Ishikawa (cell line): ENCODE measurements at regions not wholly inside any gene's neighbourhood (a gene's known extent, or its start where the extent isn't known, plus 50 kb on each side); places are given as distances from the start of the nearest gene placed in this dataset.

ENCODE experiments used
- CEBPB ChIP-seq: IDR thresholded peaks from 2 replicates; pipeline ENCODE4 v1.6.1; 2012
- CREB1 ChIP-seq: IDR thresholded peaks from 2 replicates; pipeline ENCODE4 v1.6.1; 2012; ENCODE audit warnings: low read depth
- EGR1 ChIP-seq: IDR thresholded peaks from 2 replicates; pipeline ENCODE4 v1.6.1; 2012
- EP300 ChIP-seq: IDR thresholded peaks from 2 replicates; pipeline ENCODE4 v1.6.1; 2012; ENCODE audit warnings: borderline replicate concordance
- FOXM1 ChIP-seq: IDR thresholded peaks from 2 replicates; pipeline ENCODE4 v1.6.1; 2012; ENCODE audit warnings: low read depth, borderline replicate concordance
- NFIC ChIP-seq: IDR thresholded peaks from 2 replicates; pipeline ENCODE4 v1.6.1; 2012
- RAD21 ChIP-seq: IDR thresholded peaks from 2 replicates; pipeline ENCODE4 v1.6.1; 2012; ENCODE audit warnings: low read depth
- TAF1 ChIP-seq: IDR thresholded peaks from 2 replicates; pipeline ENCODE4 v1.6.1; 2012; ENCODE audit warnings: low read depth, mild to moderate bottlenecking
- TCF12 ChIP-seq: IDR thresholded peaks from 2 replicates; pipeline ENCODE4 v1.6.1; 2012; ENCODE audit warnings: low read depth
- TEAD4 ChIP-seq: IDR thresholded peaks from 2 replicates; pipeline ENCODE4 v1.6.1; 2012
- YY1 ChIP-seq: IDR thresholded peaks from 2 replicates; pipeline ENCODE4 v1.6.1; 2012; ENCODE audit warnings: low read depth
- ZBTB7A ChIP-seq: IDR thresholded peaks from 2 replicates; pipeline ENCODE4 v1.6.1; 2012; ENCODE audit warnings: low read depth
- TF ChIP-seq, protein P1 (sequence below): IDR thresholded peaks from 2 replicates; pipeline ENCODE4 v1.6.1; 2012; ENCODE audit warnings: low read depth, mild to moderate bottlenecking
- TF ChIP-seq, protein P2 (sequence below): IDR thresholded peaks from 2 replicates; pipeline ENCODE4 v1.6.1; 2012
- TF ChIP-seq, protein P3 (sequence below): IDR thresholded peaks from 2 replicates; pipeline ENCODE4 v1.6.1; 2012

DNA sequence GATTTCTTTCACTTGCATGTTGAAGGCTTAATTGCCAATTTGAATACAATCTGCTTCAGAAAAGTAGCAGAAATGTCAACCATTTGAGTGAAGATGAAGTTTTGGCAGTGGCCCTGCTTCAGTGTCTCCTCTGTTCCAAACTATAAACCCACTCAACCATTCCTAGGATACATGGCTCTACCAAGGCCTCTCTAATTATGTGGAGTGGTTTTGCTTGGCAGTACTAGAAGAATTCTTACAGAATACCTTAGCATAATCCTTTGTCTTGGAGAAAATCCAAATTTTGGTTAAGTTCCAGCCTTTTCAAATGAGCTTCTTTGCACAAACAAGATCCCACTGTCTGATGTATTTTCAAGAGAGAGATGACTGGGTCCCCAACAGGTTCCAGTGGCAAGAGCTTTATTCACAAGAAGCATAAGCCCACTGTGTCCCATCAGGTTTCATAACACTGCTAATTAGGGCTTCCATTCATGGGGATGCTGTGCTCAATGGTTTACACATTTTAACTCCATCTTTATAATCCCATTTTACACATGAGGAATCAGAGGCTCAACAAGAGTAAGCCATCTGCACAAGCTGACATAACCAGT lies 234.5 kb downstream of the IPO8 start:
- TF ChIP-seq TCF12 (no peak), TAF1 (no peak), ZBTB7A (no peak), TEAD4 (peak; percentile 44; the same call in 1 of the 2 replicates), CEBPB (no peak), CREB1 (no peak), EP300 (no peak), NFIC (peak; percentile 78), RAD21 (no peak), YY1 (no peak)
- TF ChIP-seq, protein P1, sequence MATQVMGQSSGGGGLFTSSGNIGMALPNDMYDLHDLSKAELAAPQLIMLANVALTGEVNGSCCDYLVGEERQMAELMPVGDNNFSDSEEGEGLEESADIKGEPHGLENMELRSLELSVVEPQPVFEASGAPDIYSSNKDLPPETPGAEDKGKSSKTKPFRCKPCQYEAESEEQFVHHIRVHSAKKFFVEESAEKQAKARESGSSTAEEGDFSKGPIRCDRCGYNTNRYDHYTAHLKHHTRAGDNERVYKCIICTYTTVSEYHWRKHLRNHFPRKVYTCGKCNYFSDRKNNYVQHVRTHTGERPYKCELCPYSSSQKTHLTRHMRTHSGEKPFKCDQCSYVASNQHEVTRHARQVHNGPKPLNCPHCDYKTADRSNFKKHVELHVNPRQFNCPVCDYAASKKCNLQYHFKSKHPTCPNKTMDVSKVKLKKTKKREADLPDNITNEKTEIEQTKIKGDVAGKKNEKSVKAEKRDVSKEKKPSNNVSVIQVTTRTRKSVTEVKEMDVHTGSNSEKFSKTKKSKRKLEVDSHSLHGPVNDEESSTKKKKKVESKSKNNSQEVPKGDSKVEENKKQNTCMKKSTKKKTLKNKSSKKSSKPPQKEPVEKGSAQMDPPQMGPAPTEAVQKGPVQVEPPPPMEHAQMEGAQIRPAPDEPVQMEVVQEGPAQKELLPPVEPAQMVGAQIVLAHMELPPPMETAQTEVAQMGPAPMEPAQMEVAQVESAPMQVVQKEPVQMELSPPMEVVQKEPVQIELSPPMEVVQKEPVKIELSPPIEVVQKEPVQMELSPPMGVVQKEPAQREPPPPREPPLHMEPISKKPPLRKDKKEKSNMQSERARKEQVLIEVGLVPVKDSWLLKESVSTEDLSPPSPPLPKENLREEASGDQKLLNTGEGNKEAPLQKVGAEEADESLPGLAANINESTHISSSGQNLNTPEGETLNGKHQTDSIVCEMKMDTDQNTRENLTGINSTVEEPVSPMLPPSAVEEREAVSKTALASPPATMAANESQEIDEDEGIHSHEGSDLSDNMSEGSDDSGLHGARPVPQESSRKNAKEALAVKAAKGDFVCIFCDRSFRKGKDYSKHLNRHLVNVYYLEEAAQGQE, result no peak

DNA sequence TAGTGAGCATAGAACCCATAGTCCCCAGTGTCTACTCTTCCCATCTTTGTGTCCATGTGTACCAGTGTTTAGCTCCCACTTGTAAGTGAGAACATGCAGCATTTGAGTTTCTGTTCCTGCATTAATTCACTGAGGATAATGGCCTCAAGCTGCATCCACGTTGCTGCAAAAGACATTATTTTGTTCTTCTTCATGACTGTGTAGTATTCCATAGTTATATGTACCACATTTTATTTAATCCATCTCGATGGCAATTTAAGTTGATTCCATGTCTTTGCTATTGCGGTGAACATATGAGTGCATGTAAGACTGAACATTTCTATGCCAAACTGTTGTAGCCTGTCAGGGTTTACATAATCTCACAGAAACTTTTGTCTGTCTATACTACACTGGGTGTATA lies 237.2 kb downstream of the IPO8 start:
- TF ChIP-seq, protein P1, result no peak
- no peak for TF ChIP-seq FOXM1

DNA sequence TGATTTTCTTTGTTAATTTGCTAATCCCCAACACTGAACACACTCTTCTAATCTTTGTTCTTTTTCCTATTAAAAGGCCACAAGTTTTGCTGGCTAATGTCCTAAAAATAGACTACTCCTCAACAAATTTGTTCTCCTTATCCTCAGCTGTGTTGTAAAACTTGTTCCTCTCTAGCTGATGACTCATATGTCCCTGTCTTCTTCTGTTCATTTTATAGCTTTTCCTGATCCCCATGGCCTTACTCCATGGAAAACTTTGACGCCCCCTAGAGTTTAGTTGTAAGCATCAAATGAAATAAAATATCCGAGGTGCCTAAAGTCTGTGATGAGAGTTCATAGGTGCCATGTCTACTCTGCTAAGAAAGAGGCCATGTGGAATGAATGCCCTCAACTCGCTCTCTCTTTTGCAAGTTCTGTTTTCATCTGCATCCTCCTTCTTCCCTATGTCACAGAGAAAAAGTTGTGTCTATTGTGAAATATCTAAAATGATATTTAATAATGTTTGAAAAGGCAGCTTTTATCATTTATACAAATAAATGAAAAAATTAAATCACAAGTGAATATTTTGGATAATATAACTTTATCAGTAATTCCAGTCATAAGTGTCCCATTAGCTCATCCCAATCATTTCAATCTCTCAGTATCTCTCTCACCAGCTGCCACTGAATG lies 237.9 kb downstream of the IPO8 start:
- TF ChIP-seq, protein P1, result no peak
- TF ChIP-seq TEAD4, result no peak
- TF ChIP-seq EP300, result no peak
- peak; percentile 64 for TF ChIP-seq RAD21

DNA sequence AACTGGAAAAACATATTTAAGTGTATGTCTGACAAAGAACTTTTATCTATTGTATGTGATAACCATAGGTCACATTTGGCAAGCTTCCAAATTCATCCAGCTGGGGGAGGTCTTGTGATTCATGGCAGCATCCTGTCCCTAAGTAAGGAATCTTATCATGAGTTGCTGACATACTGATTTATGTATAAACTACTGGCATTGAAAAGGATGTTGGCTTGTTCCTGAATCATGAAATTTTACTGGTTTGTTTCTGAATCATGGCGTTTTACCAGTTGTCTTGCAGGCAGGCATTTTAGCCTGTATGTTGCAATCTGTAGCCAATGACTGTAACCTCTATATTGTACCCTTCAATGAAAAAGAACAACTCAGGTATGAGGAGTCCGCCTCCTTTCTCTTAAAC lies 244.8 kb downstream of the IPO8 start:
- TF ChIP-seq RAD21 (no peak), CREB1 (no peak), TAF1 (no peak), ZBTB7A (no peak), FOXM1 (no peak), NFIC (no peak), TEAD4 (no peak), TCF12 (no peak), CEBPB (no peak), EP300 (no peak), YY1 (no peak), EGR1 (no peak)
- TF ChIP-seq, protein P1, result no peak
- TF ChIP-seq, protein P2, sequence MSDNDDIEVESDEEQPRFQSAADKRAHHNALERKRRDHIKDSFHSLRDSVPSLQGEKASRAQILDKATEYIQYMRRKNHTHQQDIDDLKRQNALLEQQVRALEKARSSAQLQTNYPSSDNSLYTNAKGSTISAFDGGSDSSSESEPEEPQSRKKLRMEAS, result no peak
- TF ChIP-seq, protein P3, sequence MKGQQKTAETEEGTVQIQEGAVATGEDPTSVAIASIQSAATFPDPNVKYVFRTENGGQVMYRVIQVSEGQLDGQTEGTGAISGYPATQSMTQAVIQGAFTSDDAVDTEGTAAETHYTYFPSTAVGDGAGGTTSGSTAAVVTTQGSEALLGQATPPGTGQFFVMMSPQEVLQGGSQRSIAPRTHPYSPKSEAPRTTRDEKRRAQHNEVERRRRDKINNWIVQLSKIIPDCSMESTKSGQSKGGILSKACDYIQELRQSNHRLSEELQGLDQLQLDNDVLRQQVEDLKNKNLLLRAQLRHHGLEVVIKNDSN, result no peak
